Occipital lobe (tissue), 1 donor: ENCODE measurements at regions not wholly inside any gene's neighbourhood (a gene's known extent, or its start where the extent isn't known, plus 50 kb on each side); places are given as distances from the start of the nearest gene placed in this dataset.
"Not testable (repeated sequence)": the region's sequence is repeated elsewhere in the genome, so short reads cannot be mapped to it uniquely, and the experiment has no call there.

ENCODE experiments used
- DNase-seq: peaks from one replicate; lab custom pipeline; 2025; lab: John Stamatoyannopoulos, UW

GRCh38 chr1:8169364-8170058 lies 143.4 kb upstream of the ERRFI1 start:
- peak; percentile 5 for DNase-seq

- no peak for DNase-seq
Observed at GRCh38 chr1:8167936-8168335, 141.8 kb upstream of the ERRFI1 start.

- peak; percentile 15 for DNase-seq
Observed at GRCh38 chr1:8166406-8166805, 140.3 kb upstream of the ERRFI1 start.

GRCh38 chr1:8165595-8166360 lies 139.7 kb upstream of the ERRFI1 start:
- DNase-seq: no peak

GRCh38 chr1:8164670-8165069 lies 138.6 kb upstream of the ERRFI1 start:
- no peak for DNase-seq

GRCh38 chr1:8163039-8163438 lies 136.9 kb upstream of the ERRFI1 start:
- DNase-seq: no peak

GRCh38 chr1:8162168-8162567 lies 136.1 kb upstream of the ERRFI1 start:
- DNase-seq: no peak

GRCh38 chr1:8161546-8162105 lies 135.5 kb upstream of the ERRFI1 start:
- DNase-seq: no peak

GRCh38 chr1:8159470-8160024 lies 133.4 kb upstream of the ERRFI1 start:
- DNase-seq: no peak

GRCh38 chr1:8158995-8159394 lies 132.9 kb upstream of the ERRFI1 start:
- no peak for DNase-seq

GRCh38 chr1:8157765-8158164 lies 131.7 kb upstream of the ERRFI1 start:
- DNase-seq: no peak

GRCh38 chr1:8155528-8156186 lies 129.5 kb upstream of the ERRFI1 start:
- no peak for DNase-seq

GRCh38 chr1:8154621-8155052 lies 128.5 kb upstream of the ERRFI1 start:
- DNase-seq: no peak

- no peak for DNase-seq
Observed at GRCh38 chr1:8153961-8154360, 127.9 kb upstream of the ERRFI1 start.

- DNase-seq: no peak
Observed at GRCh38 chr1:8152731-8153702, 126.9 kb upstream of the ERRFI1 start.

- DNase-seq: no peak
Observed at GRCh38 chr1:8151647-8152046, 125.5 kb upstream of the ERRFI1 start.

- DNase-seq: not testable (repeated sequence)
Observed at GRCh38 chr1:8149756-8150155, 123.6 kb upstream of the ERRFI1 start.

- DNase-seq: no peak
Observed at GRCh38 chr1:8147956-8148355, 121.8 kb upstream of the ERRFI1 start.

GRCh38 chr1:8146257-8146855 lies 120.2 kb upstream of the ERRFI1 start:
- DNase-seq: no peak

- no peak for DNase-seq
Observed at GRCh38 chr1:8145545-8146202, 119.6 kb upstream of the ERRFI1 start.
